ENCODE measurements at regions not wholly inside any gene's neighbourhood (a gene's known extent, or its start where the extent isn't known, plus 50 kb on each side); places are given as distances from the start of the nearest gene placed in this dataset.
A peak's percentile ranks its signal among the peaks of the same experiment; 100 is the strongest.

DNA sequence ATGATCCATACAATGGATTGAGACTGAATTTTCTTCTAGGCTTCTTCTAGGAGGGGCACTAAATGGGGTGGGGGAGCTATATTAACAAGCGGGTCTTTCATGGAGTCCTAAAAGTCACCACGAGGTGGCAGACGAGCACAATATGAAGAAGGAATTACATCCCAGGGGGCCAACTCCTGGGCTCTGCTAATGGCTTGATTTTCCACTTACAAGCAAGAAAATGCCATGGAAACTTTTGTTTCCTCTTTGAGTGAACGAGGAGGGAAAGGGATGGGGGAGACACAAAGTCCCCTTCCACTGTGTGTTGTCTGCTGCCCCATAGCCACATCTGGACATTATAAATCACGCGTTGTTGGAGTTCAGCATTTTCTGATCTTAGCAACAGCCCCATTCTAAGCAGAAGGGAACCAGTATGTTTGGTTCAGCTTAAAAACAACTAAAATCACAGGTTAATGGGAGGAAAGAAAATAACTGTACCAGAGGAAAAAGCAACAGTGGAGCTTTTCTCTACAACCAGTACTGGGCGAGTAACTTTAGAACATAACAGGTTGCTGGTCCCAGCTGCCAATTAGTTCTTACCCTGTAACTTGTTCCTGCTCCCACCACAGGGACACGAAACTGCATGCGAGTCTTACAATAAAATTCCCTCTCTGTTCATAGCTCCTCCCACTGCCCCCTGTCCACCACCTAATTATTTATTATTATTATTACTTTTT lies 285.0 kb upstream of the PARD3B start:
- TF ChIP-seq CTCF (IDR thresholded peaks at IDR 0.05) (peak; percentile 89), RAD21 (conservative IDR thresholded peaks at IDR 0.05 in 1 of 2, IDR thresholded peaks at IDR 0.05 in 1 of 2) (peak; percentile 79 to 84), TP53 (CRISPR knock-in tag; IDR thresholded peaks at IDR 0.05) (no peak), SMC3 (IDR thresholded peaks at IDR 0.05) (peak; percentile 80)
- WGBS (ENCODE audit: missing lambda C conversion rate) = 35% methylated on average over 9 of the region's 9 CpGs
- FAIRE-seq = no peak
- Histone ChIP-seq H3K4me3 (no peak overlapping the region), H3K27ac (no peak overlapping the region), H3K4me2 (no peak overlapping the region), H3K9me3 (no peaks in the 10 kb centered on the region), H3K4me1 (no peaks in the 10 kb centered on the region)
- ATAC-seq = peak; percentile 77 to 97; a peak in 4 of 6 replicates
- POLR2A ChIA-PET = no interaction called here
- DNase-seq (ENCODE audit: low read depth in 1 of 2, low spot score in 1 of 2) = peak; percentile 63 to 70
- CTCF ChIA-PET = interaction anchor here (0.6 to 3.6 kb wide), 45 partner anchors 8 to 1690 kb away, joined by 3 to 37 read pairs (median 4); partner anchors contain the start of gene NRP2

DNA sequence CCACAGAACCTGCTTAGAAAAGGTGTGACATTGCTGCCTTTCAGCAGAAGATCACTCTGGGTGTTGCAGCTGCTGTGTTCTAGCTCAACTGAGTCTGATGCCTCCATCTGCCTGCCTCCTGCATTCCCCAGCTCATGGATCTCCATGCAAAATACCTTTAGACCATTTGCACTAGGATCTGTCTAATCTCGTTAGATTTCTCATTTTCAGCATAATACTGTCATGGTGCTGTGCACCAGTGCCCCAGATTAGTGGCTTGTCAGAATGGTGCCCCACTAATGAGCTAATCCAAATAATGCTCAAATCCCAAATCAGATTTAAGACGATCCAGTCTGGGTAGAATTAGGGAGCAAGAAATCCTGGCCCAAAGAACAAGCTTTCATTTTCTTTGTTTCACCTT lies 284.4 kb upstream of the PARD3B start:
- ChIA-PET CTCF (interaction anchor here (0.7 to 3.6 kb wide), 28 partner anchors 8 to 1690 kb away, joined by 3 to 37 read pairs (median 5); partner anchors contain the start of gene NRP2), POLR2A (no interaction called here)

GRCh38 chr2:204261846-204262245 lies 283.4 kb upstream of the PARD3B start:
- FAIRE-seq = no peak
- POLR2A ChIA-PET = interaction anchor here (0.6 to 0.7 kb wide), 2 partner anchors 318 to 1723 kb away, joined by 3 to 10 read pairs; no protein-coding TSS in a partner anchor
- CTCF ChIA-PET = interaction anchor here (0.9 to 3.6 kb wide), 14 partner anchors 11 to 1663 kb away, joined by 3 to 37 read pairs (median 7); no protein-coding TSS in a partner anchor
- no peak for TF ChIP-seq ZNF302 (CRISPR knock-in tag; IDR thresholded peaks at IDR 0.05)
- no peak for ATAC-seq
- H3K4me1 ChIP-seq = no peaks in the 10 kb centered on the region
- no peak overlapping the region for H3K4me3 ChIP-seq
- no peak overlapping the region for H3K4me2 ChIP-seq
- WGBS (ENCODE audit: missing lambda C conversion rate) = 73% methylated on average over 4 of the region's 4 CpGs
- H3K9me3 ChIP-seq = no peaks in the 10 kb centered on the region
- no peak for DNase-seq (ENCODE audit: low read depth in 1 of 2, low spot score in 1 of 2)
- no peak overlapping the region for H3K27ac ChIP-seq

More for the DNA sequence above, 284.4 kb upstream of the PARD3B start:
- WGBS (ENCODE audit: missing lambda C conversion rate) = 25% methylated on average over 2 of the region's 2 CpGs
- no peak for ATAC-seq
- H3K4me2 ChIP-seq = no peak overlapping the region
- DNase-seq (ENCODE audit: low read depth in 1 of 2, low spot score in 1 of 2) = no peak
- TF ChIP-seq, protein P1, sequence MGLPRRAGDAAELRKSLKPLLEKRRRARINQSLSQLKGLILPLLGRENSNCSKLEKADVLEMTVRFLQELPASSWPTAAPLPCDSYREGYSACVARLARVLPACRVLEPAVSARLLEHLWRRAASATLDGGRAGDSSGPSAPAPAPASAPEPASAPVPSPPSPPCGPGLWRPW (IDR thresholded peaks at IDR 0.05) = no peak
- no peak for TF ChIP-seq HOXB5 (CRISPR knock-in tag; IDR thresholded peaks at IDR 0.05)
- no peak for TF ChIP-seq GATA3 (IDR thresholded peaks at IDR 0.05; ENCODE audit: borderline replicate concordance)
- TF ChIP-seq EHF (CRISPR knock-in tag; IDR thresholded peaks at IDR 0.05) = no peak
- TF ChIP-seq POLR2AphosphoS2 (conservative IDR thresholded peaks at IDR 0.05; ENCODE audit: low read length) = no peak
- no peak for TF ChIP-seq NR3C1 (IDR thresholded peaks at IDR 0.05)
- no peak for TF ChIP-seq JUN (IDR thresholded peaks at IDR 0.05)
- no peaks in the 10 kb centered on the region for H3K9me3 ChIP-seq
- FAIRE-seq = no peak
- no peak overlapping the region for H3K27ac ChIP-seq
- H3K4me1 ChIP-seq = no peaks in the 10 kb centered on the region
- no peak overlapping the region for H3K4me3 ChIP-seq

GRCh38 chr2:204264085-204264553 lies 281.2 kb upstream of the PARD3B start:
- Histone ChIP-seq H3K27ac (no peak overlapping the region), H3K4me3 (no peak overlapping the region), H3K4me1 (no peaks in the 10 kb centered on the region), H3K9me3 (no peaks in the 10 kb centered on the region), H3K4me2 (no peak overlapping the region)
- no peak for FAIRE-seq
- TF ChIP-seq NPAS2 (CRISPR knock-in tag; IDR thresholded peaks at IDR 0.05; ENCODE audit: borderline replicate concordance) = no peak
- ATAC-seq = no peak
- CTCF ChIA-PET = no interaction called here
- POLR2A ChIA-PET = no interaction called here
- 67% methylated on average over 16 of the region's 16 CpGs for WGBS (ENCODE audit: missing lambda C conversion rate)
- no peak for DNase-seq (ENCODE audit: low read depth in 1 of 2, low spot score in 1 of 2)

- FAIRE-seq (no peak), DNase-seq (ENCODE audit: low read depth in 1 of 2, low spot score in 1 of 2) (no peak), ATAC-seq (no peak)
- Histone ChIP-seq H3K4me2 (no peak overlapping the region), H3K4me1 (no peaks in the 10 kb centered on the region), H3K4me3 (no peak overlapping the region), H3K9me3 (no peaks in the 10 kb centered on the region), H3K27ac (no peak overlapping the region)
- ChIA-PET CTCF (no interaction called here), POLR2A (no interaction called here)
- 28% methylated on average over 5 of the region's 5 CpGs for whole genome bisulfite sequencing (ENCODE audit: missing lambda C conversion rate)
- no peak for TF ChIP-seq EHMT2 (IDR thresholded peaks at IDR 0.05; ENCODE audit: low read depth)
- no peak for TF ChIP-seq HEYL (CRISPR knock-in tag; IDR thresholded peaks at IDR 0.05)
- TF ChIP-seq, protein P2, sequence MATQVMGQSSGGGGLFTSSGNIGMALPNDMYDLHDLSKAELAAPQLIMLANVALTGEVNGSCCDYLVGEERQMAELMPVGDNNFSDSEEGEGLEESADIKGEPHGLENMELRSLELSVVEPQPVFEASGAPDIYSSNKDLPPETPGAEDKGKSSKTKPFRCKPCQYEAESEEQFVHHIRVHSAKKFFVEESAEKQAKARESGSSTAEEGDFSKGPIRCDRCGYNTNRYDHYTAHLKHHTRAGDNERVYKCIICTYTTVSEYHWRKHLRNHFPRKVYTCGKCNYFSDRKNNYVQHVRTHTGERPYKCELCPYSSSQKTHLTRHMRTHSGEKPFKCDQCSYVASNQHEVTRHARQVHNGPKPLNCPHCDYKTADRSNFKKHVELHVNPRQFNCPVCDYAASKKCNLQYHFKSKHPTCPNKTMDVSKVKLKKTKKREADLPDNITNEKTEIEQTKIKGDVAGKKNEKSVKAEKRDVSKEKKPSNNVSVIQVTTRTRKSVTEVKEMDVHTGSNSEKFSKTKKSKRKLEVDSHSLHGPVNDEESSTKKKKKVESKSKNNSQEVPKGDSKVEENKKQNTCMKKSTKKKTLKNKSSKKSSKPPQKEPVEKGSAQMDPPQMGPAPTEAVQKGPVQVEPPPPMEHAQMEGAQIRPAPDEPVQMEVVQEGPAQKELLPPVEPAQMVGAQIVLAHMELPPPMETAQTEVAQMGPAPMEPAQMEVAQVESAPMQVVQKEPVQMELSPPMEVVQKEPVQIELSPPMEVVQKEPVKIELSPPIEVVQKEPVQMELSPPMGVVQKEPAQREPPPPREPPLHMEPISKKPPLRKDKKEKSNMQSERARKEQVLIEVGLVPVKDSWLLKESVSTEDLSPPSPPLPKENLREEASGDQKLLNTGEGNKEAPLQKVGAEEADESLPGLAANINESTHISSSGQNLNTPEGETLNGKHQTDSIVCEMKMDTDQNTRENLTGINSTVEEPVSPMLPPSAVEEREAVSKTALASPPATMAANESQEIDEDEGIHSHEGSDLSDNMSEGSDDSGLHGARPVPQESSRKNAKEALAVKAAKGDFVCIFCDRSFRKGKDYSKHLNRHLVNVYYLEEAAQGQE (IDR thresholded peaks at IDR 0.05) = no peak
- TF ChIP-seq ZC3H11A (IDR thresholded peaks at IDR 0.05) = no peak
- no peak for TF ChIP-seq EHF (CRISPR knock-in tag; IDR thresholded peaks at IDR 0.05)
- TF ChIP-seq NFE2L2 (conservative IDR thresholded peaks at IDR 0.05; ENCODE audit: low read length) = no peak
- TF ChIP-seq USF2 (IDR thresholded peaks at IDR 0.05) = no peak
- TF ChIP-seq CBX8 (IDR thresholded peaks at IDR 0.05) = no peak
These were observed 280.6 kb upstream of the PARD3B start for GRCh38 chr2:204264621-204265140.
